NB4 (cell line): ENCODE measurements at regions not wholly inside any gene's neighbourhood (a gene's known extent, or its start where the extent isn't known, plus 50 kb on each side); places are given as distances from the start of the nearest gene placed in this dataset.

ENCODE experiments used
- DNase-seq: peaks from one replicate; pipeline ENCODE4 v3.0.0; 2010; ENCODE audit warnings: low read depth
- H3K4me3 ChIP-seq: one replicate; pipeline ENCODE4 v1.5.1; 2011; ENCODE audit warnings: mild to moderate bottlenecking, low read depth, low read length, moderate library complexity
- CTCF ChIP-seq: IDR thresholded peaks from one replicate; pipeline ENCODE4 v1.5.1; 2012; ENCODE audit warnings: low read depth, low read length
- MAX ChIP-seq: IDR thresholded peaks from 2 replicates; pipeline ENCODE4 v1.6.1; 2011; ENCODE audit warnings: low read depth, low read length
- MYC ChIP-seq: IDR thresholded peaks from 2 replicates; pipeline ENCODE4 v1.6.1; 2011; ENCODE audit warnings: low read depth, low read length
- POLR2A ChIP-seq: IDR thresholded peaks from 2 replicates; pipeline ENCODE4 v1.6.1; 2011; ENCODE audit warnings: mild to moderate bottlenecking; ENCODE audit not compliant: insufficient read length; ENCODE audit errors: extremely low read depth

- DNase-seq = no peak
- no peak overlapping the region for H3K4me3 ChIP-seq
- no peak for TF ChIP-seq MAX
- TF ChIP-seq MYC = no peak
- TF ChIP-seq CTCF = no peak
- TF ChIP-seq POLR2A = no peak
Observed at GRCh38 chr2:2569836-2570235, 238.8 kb upstream of the MYT1L start.

- TF ChIP-seq CTCF = no peak
- no peak for TF ChIP-seq MAX
- no peak for TF ChIP-seq POLR2A
- TF ChIP-seq MYC = no peak
- DNase-seq = no peak
- no peak overlapping the region for H3K4me3 ChIP-seq
Observed at GRCh38 chr2:2569306-2569705, 238.2 kb upstream of the MYT1L start.

- no peak for DNase-seq
- TF ChIP-seq MAX (no peak), POLR2A (no peak), CTCF (no peak), MYC (no peak)
- no peak overlapping the region for H3K4me3 ChIP-seq
Observed at GRCh38 chr2:2568411-2568810, 237.3 kb upstream of the MYT1L start.

- no peak for DNase-seq
- no peak for TF ChIP-seq MYC
- TF ChIP-seq MAX = no peak
- no peak for TF ChIP-seq POLR2A
- TF ChIP-seq CTCF = no peak
- no peak overlapping the region for H3K4me3 ChIP-seq
Observed at GRCh38 chr2:2567776-2568175, 236.7 kb upstream of the MYT1L start.

- no peak overlapping the region for H3K4me3 ChIP-seq
- no peak for TF ChIP-seq POLR2A
- no peak for TF ChIP-seq MAX
- TF ChIP-seq MYC = no peak
- TF ChIP-seq CTCF = no peak
- DNase-seq = no peak
Observed at GRCh38 chr2:2566396-2567323, 235.6 kb upstream of the MYT1L start.
